ENCODE measurements at regions not wholly inside any gene's neighbourhood (a gene's known extent, or its start where the extent isn't known, plus 50 kb on each side); places are given as distances from the start of the nearest gene placed in this dataset.

DNA sequence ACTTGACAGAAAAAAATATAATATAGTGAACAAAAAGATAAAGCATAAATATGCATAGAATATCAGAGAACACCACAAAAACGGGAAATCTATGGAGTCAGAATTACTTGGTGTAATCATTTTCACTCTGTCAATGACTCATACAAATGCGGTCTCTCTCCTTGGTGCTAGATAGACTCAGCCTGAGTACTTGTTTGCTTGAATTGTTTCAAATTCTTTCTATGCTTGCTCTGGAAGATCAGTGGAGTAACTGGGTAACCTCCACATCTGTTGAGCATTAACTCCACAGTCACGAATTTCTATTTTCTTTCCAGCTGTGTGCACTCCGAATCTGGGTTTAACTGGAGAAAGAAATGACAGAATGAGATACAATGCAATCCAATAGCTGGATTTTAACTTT lies 760.4 kb downstream of the ZPLD1 start:
- Histone ChIP-seq H3K4me2 (ENCODE audit: low read length) (no peak overlapping the region), H4K20me1 (ENCODE audit: insufficient read depth) (no peaks in the 10 kb centered on the region), H3K27me3 (ENCODE audit: insufficient read depth, low read depth, low read length) (no peaks in the 10 kb centered on the region), H3F3A (ENCODE audit: insufficient read depth, low read length, poor library complexity, severe bottlenecking) (no peaks in the 10 kb centered on the region), H3K9ac (ENCODE audit: low read length) (no peak overlapping the region), H3K27ac (ENCODE audit: low read length) (no peak overlapping the region), H3K9me3 (ENCODE audit: low read length) (no peaks in the 10 kb centered on the region), H3K36me3 (ENCODE audit: insufficient read depth, low read length) (no peaks in the 10 kb centered on the region), H3K79me2 (replicated peaks; ENCODE audit: insufficient read depth, low read length) (no peaks in the 10 kb centered on the region), H3K4me3 (ENCODE audit: low read length) (no peak overlapping the region), H3K9me2 (ENCODE audit: insufficient read depth, low read length) (no peaks in the 10 kb centered on the region), H2AFZ (ENCODE audit: low read depth, low read length) (no peak overlapping the region)
- TF ChIP-seq, protein P1, sequence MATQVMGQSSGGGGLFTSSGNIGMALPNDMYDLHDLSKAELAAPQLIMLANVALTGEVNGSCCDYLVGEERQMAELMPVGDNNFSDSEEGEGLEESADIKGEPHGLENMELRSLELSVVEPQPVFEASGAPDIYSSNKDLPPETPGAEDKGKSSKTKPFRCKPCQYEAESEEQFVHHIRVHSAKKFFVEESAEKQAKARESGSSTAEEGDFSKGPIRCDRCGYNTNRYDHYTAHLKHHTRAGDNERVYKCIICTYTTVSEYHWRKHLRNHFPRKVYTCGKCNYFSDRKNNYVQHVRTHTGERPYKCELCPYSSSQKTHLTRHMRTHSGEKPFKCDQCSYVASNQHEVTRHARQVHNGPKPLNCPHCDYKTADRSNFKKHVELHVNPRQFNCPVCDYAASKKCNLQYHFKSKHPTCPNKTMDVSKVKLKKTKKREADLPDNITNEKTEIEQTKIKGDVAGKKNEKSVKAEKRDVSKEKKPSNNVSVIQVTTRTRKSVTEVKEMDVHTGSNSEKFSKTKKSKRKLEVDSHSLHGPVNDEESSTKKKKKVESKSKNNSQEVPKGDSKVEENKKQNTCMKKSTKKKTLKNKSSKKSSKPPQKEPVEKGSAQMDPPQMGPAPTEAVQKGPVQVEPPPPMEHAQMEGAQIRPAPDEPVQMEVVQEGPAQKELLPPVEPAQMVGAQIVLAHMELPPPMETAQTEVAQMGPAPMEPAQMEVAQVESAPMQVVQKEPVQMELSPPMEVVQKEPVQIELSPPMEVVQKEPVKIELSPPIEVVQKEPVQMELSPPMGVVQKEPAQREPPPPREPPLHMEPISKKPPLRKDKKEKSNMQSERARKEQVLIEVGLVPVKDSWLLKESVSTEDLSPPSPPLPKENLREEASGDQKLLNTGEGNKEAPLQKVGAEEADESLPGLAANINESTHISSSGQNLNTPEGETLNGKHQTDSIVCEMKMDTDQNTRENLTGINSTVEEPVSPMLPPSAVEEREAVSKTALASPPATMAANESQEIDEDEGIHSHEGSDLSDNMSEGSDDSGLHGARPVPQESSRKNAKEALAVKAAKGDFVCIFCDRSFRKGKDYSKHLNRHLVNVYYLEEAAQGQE (IDR thresholded peaks at IDR 0.05; ENCODE audit: borderline replicate concordance): no peak
- TF ChIP-seq EP300 (conservative IDR thresholded peaks at IDR 0.05; ENCODE audit: poor library complexity, severe bottlenecking) (no peak), EZH2 (IDR thresholded peaks at IDR 0.05; ENCODE audit: borderline replicate concordance, insufficient read depth, low read length, poor library complexity, severe bottlenecking) (no peak), SMC3 (conservative IDR thresholded peaks at IDR 0.05; ENCODE audit: poor library complexity) (no peak), MXI1 (conservative IDR thresholded peaks at IDR 0.05; ENCODE audit: poor library complexity, severe bottlenecking) (no peak)

DNA sequence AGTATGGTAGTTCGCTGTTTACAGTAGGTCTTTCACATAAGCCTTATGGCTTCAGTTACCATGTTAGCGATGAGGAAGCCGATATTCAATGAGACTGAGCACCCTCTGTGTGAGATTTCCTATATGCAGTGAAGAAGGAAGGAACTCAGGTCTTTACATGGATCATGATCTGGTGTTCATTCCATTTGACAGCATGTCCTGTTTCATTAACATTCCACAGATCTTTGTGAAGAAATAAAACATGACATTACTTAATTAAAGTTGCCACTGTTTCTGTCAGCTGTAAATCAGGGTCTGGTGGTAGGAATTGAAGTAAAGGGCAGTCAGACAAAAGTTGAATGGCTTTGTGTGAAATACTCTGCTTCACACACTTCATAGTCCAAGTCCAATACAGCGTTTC lies 768.6 kb downstream of the ZPLD1 start:
- H3F3A ChIP-seq (ENCODE audit: insufficient read depth, low read length, poor library complexity, severe bottlenecking): no peaks in the 10 kb centered on the region
- H3K9me2 ChIP-seq (ENCODE audit: insufficient read depth, low read length): no peaks in the 10 kb centered on the region
- no peak overlapping the region for H2AFZ ChIP-seq (ENCODE audit: low read depth, low read length)
- no peak overlapping the region for H3K4me3 ChIP-seq (ENCODE audit: low read length)
- no peaks in the 10 kb centered on the region for H3K27me3 ChIP-seq (ENCODE audit: insufficient read depth, low read depth, low read length)
- TF ChIP-seq, protein P1 (IDR thresholded peaks at IDR 0.05; ENCODE audit: borderline replicate concordance): no peak
- TF ChIP-seq MXI1 (conservative IDR thresholded peaks at IDR 0.05; ENCODE audit: poor library complexity, severe bottlenecking) (no peak), EP300 (conservative IDR thresholded peaks at IDR 0.05; ENCODE audit: poor library complexity, severe bottlenecking) (no peak), POLR2AphosphoS5 (IDR thresholded peaks at IDR 0.05) (no peak), TAF1 (IDR thresholded peaks at IDR 0.05; ENCODE audit: low read depth) (no peak), RAD21 (conservative IDR thresholded peaks at IDR 0.05) (no peak), SMC3 (conservative IDR thresholded peaks at IDR 0.05; ENCODE audit: poor library complexity) (no peak), EZH2 (IDR thresholded peaks at IDR 0.05; ENCODE audit: borderline replicate concordance, insufficient read depth, low read length, poor library complexity, severe bottlenecking) (no peak)
- TF ChIP-seq, protein P2, sequence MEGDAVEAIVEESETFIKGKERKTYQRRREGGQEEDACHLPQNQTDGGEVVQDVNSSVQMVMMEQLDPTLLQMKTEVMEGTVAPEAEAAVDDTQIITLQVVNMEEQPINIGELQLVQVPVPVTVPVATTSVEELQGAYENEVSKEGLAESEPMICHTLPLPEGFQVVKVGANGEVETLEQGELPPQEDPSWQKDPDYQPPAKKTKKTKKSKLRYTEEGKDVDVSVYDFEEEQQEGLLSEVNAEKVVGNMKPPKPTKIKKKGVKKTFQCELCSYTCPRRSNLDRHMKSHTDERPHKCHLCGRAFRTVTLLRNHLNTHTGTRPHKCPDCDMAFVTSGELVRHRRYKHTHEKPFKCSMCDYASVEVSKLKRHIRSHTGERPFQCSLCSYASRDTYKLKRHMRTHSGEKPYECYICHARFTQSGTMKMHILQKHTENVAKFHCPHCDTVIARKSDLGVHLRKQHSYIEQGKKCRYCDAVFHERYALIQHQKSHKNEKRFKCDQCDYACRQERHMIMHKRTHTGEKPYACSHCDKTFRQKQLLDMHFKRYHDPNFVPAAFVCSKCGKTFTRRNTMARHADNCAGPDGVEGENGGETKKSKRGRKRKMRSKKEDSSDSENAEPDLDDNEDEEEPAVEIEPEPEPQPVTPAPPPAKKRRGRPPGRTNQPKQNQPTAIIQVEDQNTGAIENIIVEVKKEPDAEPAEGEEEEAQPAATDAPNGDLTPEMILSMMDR (IDR thresholded peaks at IDR 0.05; ENCODE audit: poor library complexity, severe bottlenecking): no peak
- no peak overlapping the region for H3K9ac ChIP-seq (ENCODE audit: low read length)
- H3K27ac ChIP-seq (ENCODE audit: low read length): no peak overlapping the region
- no peak overlapping the region for H3K4me2 ChIP-seq (ENCODE audit: low read length)
- no peaks in the 10 kb centered on the region for H3K9me3 ChIP-seq (ENCODE audit: low read length)
- H4K20me1 ChIP-seq (ENCODE audit: insufficient read depth): no peaks in the 10 kb centered on the region
- H3K36me3 ChIP-seq (ENCODE audit: insufficient read depth, low read length): no peaks in the 10 kb centered on the region
- no peaks in the 10 kb centered on the region for H3K79me2 ChIP-seq (replicated peaks; ENCODE audit: insufficient read depth, low read length)
